Muscle layer of colon (tissue), 2 donors: ENCODE measurements at regions not wholly inside any gene's neighbourhood (a gene's known extent, or its start where the extent isn't known, plus 50 kb on each side); places are given as distances from the start of the nearest gene placed in this dataset.

Experiments used
- H3K27ac ChIP-seq: one replicate; pipeline ENCODE4 v1.7.0; 2013; ENCODE audit warnings: low read depth, mild to moderate bottlenecking, low read length, moderate library complexity
- H3K27me3 ChIP-seq, 2 donors: one replicate each; pipeline ENCODE4 v1.7.0; 2013; ENCODE audit warnings: low read length in 2 of 2, mild to moderate bottlenecking in 2 of 2; ENCODE audit not compliant: insufficient read depth in 2 of 2, control insufficient read depth in 1 of 2
- H3K36me3 ChIP-seq: one replicate; pipeline ENCODE4 v1.7.0; 2013; ENCODE audit warnings: mild to moderate bottlenecking, low read length; ENCODE audit not compliant: insufficient read depth
- H3K4me1 ChIP-seq: one replicate; pipeline ENCODE4 v1.7.0; 2013; ENCODE audit warnings: mild to moderate bottlenecking, low read length; ENCODE audit not compliant: insufficient read depth
- H3K4me3 ChIP-seq, 2 donors: one replicate each; pipeline ENCODE4 v1.7.0; 2013; ENCODE audit warnings: low read length in 2 of 2, low read depth in 1 of 2, mild to moderate bottlenecking in 1 of 2, moderate library complexity in 1 of 2
- H3K9ac ChIP-seq: one replicate; pipeline ENCODE4 v1.7.0; 2013; ENCODE audit warnings: low read length
- H3K9me3 ChIP-seq: one replicate; pipeline ENCODE4 v1.7.0; 2013; ENCODE audit warnings: mild to moderate bottlenecking, low read length
- donor health status: abdominal sarcoma.
- donor health status: Adenocarcinoma of cecum.

DNA sequence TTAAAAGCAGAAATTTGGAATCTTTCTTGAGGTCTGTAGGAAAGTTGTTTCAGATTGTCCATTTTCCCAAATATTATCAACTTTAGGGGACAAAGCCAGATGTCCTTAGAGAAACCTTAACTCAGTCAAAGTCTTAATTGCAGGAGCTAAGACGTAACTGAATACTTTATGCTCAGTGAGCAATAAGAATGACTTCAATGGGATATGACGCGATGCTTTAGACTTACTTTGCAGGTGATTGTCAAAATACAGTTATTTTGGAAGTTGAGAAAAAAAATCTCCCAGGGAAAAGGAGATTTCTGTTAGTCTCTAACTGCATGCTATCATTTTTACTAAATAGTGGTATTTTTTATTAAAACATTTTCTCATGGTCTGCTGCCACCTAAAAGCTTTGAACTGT is 750.9 kb upstream of the STXBP6 start:
- no peaks in the 10 kb centered on the region for H3K36me3 ChIP-seq
- no peaks in the 10 kb centered on the region for H3K9me3 ChIP-seq
- no peak overlapping the region for H3K4me3 ChIP-seq
- H3K4me1 ChIP-seq = no peaks in the 10 kb centered on the region
- H3K27ac ChIP-seq = no peak overlapping the region
- no peaks in the 10 kb centered on the region for H3K27me3 ChIP-seq
- no peak overlapping the region for H3K9ac ChIP-seq

DNA sequence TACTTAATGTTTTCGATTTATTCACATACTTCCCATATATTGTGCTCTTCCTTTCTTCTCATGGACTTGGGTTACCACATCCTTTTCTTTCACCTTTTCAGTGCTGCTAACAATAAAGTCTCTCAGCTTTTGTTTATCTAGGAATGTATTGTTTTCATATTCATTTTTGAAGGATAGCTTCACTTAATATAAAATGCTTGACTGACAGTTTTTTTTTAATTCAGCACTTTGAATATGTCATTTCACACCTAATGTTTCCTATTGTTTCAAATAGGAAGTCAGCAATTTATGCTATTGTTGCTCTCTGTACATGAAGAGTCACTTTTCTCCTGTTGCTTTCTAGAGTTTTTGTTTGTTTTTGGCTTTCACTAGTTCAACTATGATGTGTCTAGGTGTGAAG is 738.3 kb upstream of the STXBP6 start:
- no peak overlapping the region for H3K9ac ChIP-seq
- no peak overlapping the region for H3K27ac ChIP-seq
- H3K36me3 ChIP-seq = no peaks in the 10 kb centered on the region
- no peaks in the 10 kb centered on the region for H3K27me3 ChIP-seq
- H3K4me1 ChIP-seq = no peaks in the 10 kb centered on the region
- H3K4me3 ChIP-seq = no peak overlapping the region
- H3K9me3 ChIP-seq = no peaks in the 10 kb centered on the region

DNA sequence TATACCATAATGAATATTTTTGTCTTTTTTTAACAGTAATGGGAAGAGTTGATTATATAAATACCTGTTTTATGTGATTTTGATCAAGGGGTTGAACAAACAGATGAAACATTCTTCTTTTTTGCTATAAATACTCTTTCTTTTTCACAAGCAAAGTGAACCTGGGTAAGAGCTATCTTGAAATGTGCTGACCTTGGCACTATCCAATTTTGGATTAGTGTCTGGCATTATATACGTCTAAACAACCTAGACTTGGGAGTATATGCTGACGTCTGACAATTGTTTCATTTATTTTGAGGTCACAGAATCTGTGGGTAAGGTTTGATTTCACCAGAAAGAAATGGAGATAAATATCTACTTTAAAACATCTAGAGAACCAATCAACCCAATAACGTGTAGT is 716.0 kb upstream of the STXBP6 start:
- H3K27ac ChIP-seq = no peak overlapping the region
- H3K9me3 ChIP-seq = no peaks in the 10 kb centered on the region
- H3K4me1 ChIP-seq = no peaks in the 10 kb centered on the region
- H3K9ac ChIP-seq = no peak overlapping the region
- H3K27me3 ChIP-seq = no peaks in the 10 kb centered on the region
- H3K36me3 ChIP-seq = no peaks in the 10 kb centered on the region
- no peak overlapping the region for H3K4me3 ChIP-seq

GRCh38 chr14:25759920-25760655 is 710.1 kb upstream of the STXBP6 start:
- H3K27ac ChIP-seq = no peak overlapping the region
- H3K9me3 ChIP-seq = no peaks in the 10 kb centered on the region
- H3K36me3 ChIP-seq = no peaks in the 10 kb centered on the region
- H3K4me3 ChIP-seq = no peak overlapping the region
- no peaks in the 10 kb centered on the region for H3K4me1 ChIP-seq
- H3K27me3 ChIP-seq = no peaks in the 10 kb centered on the region
- H3K9ac ChIP-seq = no peak overlapping the region

- Histone ChIP-seq H3K27me3 (no peaks in the 10 kb centered on the region), H3K9ac (no peak overlapping the region), H3K4me3 (no peak overlapping the region), H3K36me3 (no peaks in the 10 kb centered on the region), H3K27ac (no peak overlapping the region), H3K4me1 (no peaks in the 10 kb centered on the region), H3K9me3 (no peaks in the 10 kb centered on the region)
Measured at GRCh38 chr14:25759256-25759655, 709.3 kb upstream of the STXBP6 start.

GRCh38 chr14:25757364-25757763 is 707.4 kb upstream of the STXBP6 start:
- Histone ChIP-seq H3K27ac (no peak overlapping the region), H3K4me1 (no peaks in the 10 kb centered on the region), H3K9ac (no peak overlapping the region), H3K36me3 (no peaks in the 10 kb centered on the region), H3K27me3 (no peaks in the 10 kb centered on the region), H3K4me3 (no peak overlapping the region), H3K9me3 (no peaks in the 10 kb centered on the region)

GRCh38 chr14:25756876-25757275 is 706.9 kb upstream of the STXBP6 start:
- Histone ChIP-seq H3K4me3 (no peak overlapping the region), H3K9me3 (no peaks in the 10 kb centered on the region), H3K36me3 (no peaks in the 10 kb centered on the region), H3K4me1 (no peaks in the 10 kb centered on the region), H3K9ac (no peak overlapping the region), H3K27me3 (no peaks in the 10 kb centered on the region), H3K27ac (no peak overlapping the region)

GRCh38 chr14:25753130-25753529 is 703.2 kb upstream of the STXBP6 start:
- no peak overlapping the region for H3K9ac ChIP-seq
- H3K27ac ChIP-seq = no peak overlapping the region
- no peaks in the 10 kb centered on the region for H3K4me1 ChIP-seq
- H3K36me3 ChIP-seq = no peaks in the 10 kb centered on the region
- H3K4me3 ChIP-seq = no peak overlapping the region
- H3K9me3 ChIP-seq = no peaks in the 10 kb centered on the region
- H3K27me3 ChIP-seq = no peaks in the 10 kb centered on the region

GRCh38 chr14:25750436-25750835 is 700.5 kb upstream of the STXBP6 start:
- Histone ChIP-seq H3K9me3 (no peaks in the 10 kb centered on the region), H3K27ac (no peak overlapping the region), H3K36me3 (no peaks in the 10 kb centered on the region), H3K4me1 (no peaks in the 10 kb centered on the region), H3K4me3 (no peak overlapping the region), H3K27me3 (no peaks in the 10 kb centered on the region), H3K9ac (no peak overlapping the region)
